ENCODE measurements at regions not wholly inside any gene's neighbourhood (a gene's known extent, or its start where the extent isn't known, plus 50 kb on each side); places are given as distances from the start of the nearest gene placed in this dataset.

DNA sequence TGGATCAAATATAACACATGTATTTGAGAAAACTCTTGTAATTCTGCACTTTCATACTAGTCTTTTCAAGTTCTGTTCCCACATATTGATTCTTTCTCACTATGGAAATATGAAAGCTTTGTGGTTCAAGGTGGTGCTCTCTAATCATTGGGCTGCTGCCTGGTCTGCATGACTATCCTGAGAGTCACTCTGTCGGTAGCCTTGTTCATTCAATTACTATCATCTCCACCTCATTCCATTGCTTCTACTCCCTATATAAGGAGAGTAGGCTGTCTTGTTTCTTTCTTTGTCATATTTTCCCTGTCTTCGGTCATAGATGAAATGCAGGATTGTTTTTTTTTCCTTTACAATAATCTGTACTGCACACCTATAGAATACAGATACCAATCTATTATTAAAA, 341.4 kb upstream of the ACTBL2 start:
- H3K27me3 ChIP-seq (ENCODE audit: insufficient read depth) = no peaks in the 10 kb centered on the region
- H4K20me1 ChIP-seq (ENCODE audit: insufficient read depth) = no peaks in the 10 kb centered on the region
- H3K9me2 ChIP-seq = no peaks in the 10 kb centered on the region
- no peak overlapping the region for H3K4me3 ChIP-seq (ENCODE audit: low read depth in 2 of 2, low read length in 1 of 2)
- peak overlapping the region; percentile 73 to 76; a peak in 3 of 4 replicates for H3K27ac ChIP-seq (ENCODE audit: low read depth in 2 of 2, low read length in 1 of 2)
- CTCF ChIA-PET = no interaction called here
- no peak overlapping the region for H3K4me2 ChIP-seq
- H3K79me2 ChIP-seq (ENCODE audit: insufficient read depth) = no peaks in the 10 kb centered on the region
- peaks cover 13% of the 10 kb centered on the region for H3F3A ChIP-seq (replicated peaks; ENCODE audit: insufficient read depth)
- peaks cover 18% of the 10 kb centered on the region; the same call in 1 of the 2 replicates for H3K9me3 ChIP-seq
- no peak for DNase-seq
- H3K36me3 ChIP-seq (replicated peaks in 1 of 2; ENCODE audit: control insufficient read depth in 1 of 2, insufficient read depth in 2 of 2, low read length in 1 of 2) = peaks cover 0 to 7% of the 10 kb centered on the region in 2 experiments
- peaks cover 0 to 4% of the 10 kb centered on the region in 2 experiments; a peak in 2 of 4 replicates for H3K4me1 ChIP-seq (ENCODE audit: control insufficient read depth in 1 of 2, insufficient read depth in 2 of 2, low read depth in 1 of 2, low read length in 1 of 2)
- 19% methylated on average over 2 of the region's 2 CpGs for WGBS (ENCODE audit: low lambda C conversion rate)
- H3K9ac ChIP-seq = peak overlapping the region; percentile 62
- POLR2A ChIA-PET = no interaction called here
- peak overlapping the region; percentile 12; the same call in 1 of the 2 replicates for H2AFZ ChIP-seq (ENCODE audit: low read depth)
- TF ChIP-seq, protein P1, sequence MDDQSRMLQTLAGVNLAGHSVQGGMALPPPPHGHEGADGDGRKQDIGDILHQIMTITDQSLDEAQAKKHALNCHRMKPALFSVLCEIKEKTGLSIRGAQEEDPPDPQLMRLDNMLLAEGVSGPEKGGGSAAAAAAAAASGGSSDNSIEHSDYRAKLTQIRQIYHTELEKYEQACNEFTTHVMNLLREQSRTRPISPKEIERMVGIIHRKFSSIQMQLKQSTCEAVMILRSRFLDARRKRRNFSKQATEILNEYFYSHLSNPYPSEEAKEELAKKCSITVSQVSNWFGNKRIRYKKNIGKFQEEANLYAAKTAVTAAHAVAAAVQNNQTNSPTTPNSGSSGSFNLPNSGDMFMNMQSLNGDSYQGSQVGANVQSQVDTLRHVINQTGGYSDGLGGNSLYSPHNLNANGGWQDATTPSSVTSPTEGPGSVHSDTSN (IDR thresholded peaks at IDR 0.05) = peak; percentile 63
- TF ChIP-seq, protein P2, sequence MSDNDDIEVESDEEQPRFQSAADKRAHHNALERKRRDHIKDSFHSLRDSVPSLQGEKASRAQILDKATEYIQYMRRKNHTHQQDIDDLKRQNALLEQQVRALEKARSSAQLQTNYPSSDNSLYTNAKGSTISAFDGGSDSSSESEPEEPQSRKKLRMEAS (IDR thresholded peaks at IDR 0.05; ENCODE audit: low read depth) = no peak
- TF ChIP-seq SIN3A (IDR thresholded peaks at IDR 0.05; ENCODE audit: borderline replicate concordance, low read depth, low read length) (no peak), MXI1 (IDR thresholded peaks at IDR 0.05; ENCODE audit: low read depth, low read length) (no peak), POLR2AphosphoS5 (IDR thresholded peaks at IDR 0.05; ENCODE audit: low read depth, low read length) (peak; percentile 14; the same call in 1 of the 2 replicates), NRF1 (IDR thresholded peaks at IDR 0.05; ENCODE audit: low read depth, low read length) (no peak), GABPA (IDR thresholded peaks at IDR 0.05; ENCODE audit: low read depth) (no peak), TAF1 (IDR thresholded peaks at IDR 0.05; ENCODE audit: borderline replicate concordance, low read depth, low read length) (no peak), TEAD4 (IDR thresholded peaks at IDR 0.05; ENCODE audit: borderline replicate concordance, insufficient read depth) (0 out of 2 replicates have a peak, but pooled peaks have one; percentile 24), JUND (IDR thresholded peaks at IDR 0.05) (peak; percentile 54), EZH2phosphoT487 (IDR thresholded peaks at IDR 0.05; ENCODE audit: borderline replicate concordance, low read depth) (no peak), FOXM1 (IDR thresholded peaks at IDR 0.05; ENCODE audit: low read depth) (0 out of 2 replicates have a peak, but pooled peaks have one; percentile 32), RAD21 (IDR thresholded peaks at IDR 0.05; ENCODE audit: low read length) (no peak), YY1 (IDR thresholded peaks at IDR 0.05; ENCODE audit: low read depth) (no peak), EP300 (IDR thresholded peaks at IDR 0.05; ENCODE audit: borderline replicate concordance in 1 of 2, low read depth in 1 of 2, low read length in 1 of 2) (peak in 1 of 2 experiments; percentile 68; a peak in 2 of 4 replicates)
- TF ChIP-seq, protein P3, sequence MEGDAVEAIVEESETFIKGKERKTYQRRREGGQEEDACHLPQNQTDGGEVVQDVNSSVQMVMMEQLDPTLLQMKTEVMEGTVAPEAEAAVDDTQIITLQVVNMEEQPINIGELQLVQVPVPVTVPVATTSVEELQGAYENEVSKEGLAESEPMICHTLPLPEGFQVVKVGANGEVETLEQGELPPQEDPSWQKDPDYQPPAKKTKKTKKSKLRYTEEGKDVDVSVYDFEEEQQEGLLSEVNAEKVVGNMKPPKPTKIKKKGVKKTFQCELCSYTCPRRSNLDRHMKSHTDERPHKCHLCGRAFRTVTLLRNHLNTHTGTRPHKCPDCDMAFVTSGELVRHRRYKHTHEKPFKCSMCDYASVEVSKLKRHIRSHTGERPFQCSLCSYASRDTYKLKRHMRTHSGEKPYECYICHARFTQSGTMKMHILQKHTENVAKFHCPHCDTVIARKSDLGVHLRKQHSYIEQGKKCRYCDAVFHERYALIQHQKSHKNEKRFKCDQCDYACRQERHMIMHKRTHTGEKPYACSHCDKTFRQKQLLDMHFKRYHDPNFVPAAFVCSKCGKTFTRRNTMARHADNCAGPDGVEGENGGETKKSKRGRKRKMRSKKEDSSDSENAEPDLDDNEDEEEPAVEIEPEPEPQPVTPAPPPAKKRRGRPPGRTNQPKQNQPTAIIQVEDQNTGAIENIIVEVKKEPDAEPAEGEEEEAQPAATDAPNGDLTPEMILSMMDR (IDR thresholded peaks at IDR 0.05) = no peak
- TF ChIP-seq, protein P4, sequence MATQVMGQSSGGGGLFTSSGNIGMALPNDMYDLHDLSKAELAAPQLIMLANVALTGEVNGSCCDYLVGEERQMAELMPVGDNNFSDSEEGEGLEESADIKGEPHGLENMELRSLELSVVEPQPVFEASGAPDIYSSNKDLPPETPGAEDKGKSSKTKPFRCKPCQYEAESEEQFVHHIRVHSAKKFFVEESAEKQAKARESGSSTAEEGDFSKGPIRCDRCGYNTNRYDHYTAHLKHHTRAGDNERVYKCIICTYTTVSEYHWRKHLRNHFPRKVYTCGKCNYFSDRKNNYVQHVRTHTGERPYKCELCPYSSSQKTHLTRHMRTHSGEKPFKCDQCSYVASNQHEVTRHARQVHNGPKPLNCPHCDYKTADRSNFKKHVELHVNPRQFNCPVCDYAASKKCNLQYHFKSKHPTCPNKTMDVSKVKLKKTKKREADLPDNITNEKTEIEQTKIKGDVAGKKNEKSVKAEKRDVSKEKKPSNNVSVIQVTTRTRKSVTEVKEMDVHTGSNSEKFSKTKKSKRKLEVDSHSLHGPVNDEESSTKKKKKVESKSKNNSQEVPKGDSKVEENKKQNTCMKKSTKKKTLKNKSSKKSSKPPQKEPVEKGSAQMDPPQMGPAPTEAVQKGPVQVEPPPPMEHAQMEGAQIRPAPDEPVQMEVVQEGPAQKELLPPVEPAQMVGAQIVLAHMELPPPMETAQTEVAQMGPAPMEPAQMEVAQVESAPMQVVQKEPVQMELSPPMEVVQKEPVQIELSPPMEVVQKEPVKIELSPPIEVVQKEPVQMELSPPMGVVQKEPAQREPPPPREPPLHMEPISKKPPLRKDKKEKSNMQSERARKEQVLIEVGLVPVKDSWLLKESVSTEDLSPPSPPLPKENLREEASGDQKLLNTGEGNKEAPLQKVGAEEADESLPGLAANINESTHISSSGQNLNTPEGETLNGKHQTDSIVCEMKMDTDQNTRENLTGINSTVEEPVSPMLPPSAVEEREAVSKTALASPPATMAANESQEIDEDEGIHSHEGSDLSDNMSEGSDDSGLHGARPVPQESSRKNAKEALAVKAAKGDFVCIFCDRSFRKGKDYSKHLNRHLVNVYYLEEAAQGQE (IDR thresholded peaks at IDR 0.05; ENCODE audit: low read depth, low read length) = no peak
- TF ChIP-seq, protein P5, sequence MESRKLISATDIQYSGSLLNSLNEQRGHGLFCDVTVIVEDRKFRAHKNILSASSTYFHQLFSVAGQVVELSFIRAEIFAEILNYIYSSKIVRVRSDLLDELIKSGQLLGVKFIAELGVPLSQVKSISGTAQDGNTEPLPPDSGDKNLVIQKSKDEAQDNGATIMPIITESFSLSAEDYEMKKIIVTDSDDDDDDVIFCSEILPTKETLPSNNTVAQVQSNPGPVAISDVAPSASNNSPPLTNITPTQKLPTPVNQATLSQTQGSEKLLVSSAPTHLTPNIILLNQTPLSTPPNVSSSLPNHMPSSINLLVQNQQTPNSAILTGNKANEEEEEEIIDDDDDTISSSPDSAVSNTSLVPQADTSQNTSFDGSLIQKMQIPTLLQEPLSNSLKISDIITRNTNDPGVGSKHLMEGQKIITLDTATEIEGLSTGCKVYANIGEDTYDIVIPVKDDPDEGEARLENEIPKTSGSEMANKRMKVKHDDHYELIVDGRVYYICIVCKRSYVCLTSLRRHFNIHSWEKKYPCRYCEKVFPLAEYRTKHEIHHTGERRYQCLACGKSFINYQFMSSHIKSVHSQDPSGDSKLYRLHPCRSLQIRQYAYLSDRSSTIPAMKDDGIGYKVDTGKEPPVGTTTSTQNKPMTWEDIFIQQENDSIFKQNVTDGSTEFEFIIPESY (IDR thresholded peaks at IDR 0.05; ENCODE audit: borderline replicate concordance, low read depth) = no peak
- TF ChIP-seq, protein P6, sequence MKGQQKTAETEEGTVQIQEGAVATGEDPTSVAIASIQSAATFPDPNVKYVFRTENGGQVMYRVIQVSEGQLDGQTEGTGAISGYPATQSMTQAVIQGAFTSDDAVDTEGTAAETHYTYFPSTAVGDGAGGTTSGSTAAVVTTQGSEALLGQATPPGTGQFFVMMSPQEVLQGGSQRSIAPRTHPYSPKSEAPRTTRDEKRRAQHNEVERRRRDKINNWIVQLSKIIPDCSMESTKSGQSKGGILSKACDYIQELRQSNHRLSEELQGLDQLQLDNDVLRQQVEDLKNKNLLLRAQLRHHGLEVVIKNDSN (IDR thresholded peaks at IDR 0.05; ENCODE audit: borderline replicate concordance, low read depth) = no peak
- TF ChIP-seq, protein P7, sequence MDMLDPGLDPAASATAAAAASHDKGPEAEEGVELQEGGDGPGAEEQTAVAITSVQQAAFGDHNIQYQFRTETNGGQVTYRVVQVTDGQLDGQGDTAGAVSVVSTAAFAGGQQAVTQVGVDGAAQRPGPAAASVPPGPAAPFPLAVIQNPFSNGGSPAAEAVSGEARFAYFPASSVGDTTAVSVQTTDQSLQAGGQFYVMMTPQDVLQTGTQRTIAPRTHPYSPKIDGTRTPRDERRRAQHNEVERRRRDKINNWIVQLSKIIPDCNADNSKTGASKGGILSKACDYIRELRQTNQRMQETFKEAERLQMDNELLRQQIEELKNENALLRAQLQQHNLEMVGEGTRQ (IDR thresholded peaks at IDR 0.05; ENCODE audit: borderline replicate concordance, low read depth, low read length) = no peak
- TF ChIP-seq, protein P8, sequence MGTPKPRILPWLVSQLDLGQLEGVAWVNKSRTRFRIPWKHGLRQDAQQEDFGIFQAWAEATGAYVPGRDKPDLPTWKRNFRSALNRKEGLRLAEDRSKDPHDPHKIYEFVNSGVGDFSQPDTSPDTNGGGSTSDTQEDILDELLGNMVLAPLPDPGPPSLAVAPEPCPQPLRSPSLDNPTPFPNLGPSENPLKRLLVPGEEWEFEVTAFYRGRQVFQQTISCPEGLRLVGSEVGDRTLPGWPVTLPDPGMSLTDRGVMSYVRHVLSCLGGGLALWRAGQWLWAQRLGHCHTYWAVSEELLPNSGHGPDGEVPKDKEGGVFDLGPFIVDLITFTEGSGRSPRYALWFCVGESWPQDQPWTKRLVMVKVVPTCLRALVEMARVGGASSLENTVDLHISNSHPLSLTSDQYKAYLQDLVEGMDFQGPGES (IDR thresholded peaks at IDR 0.05; ENCODE audit: low read depth, low read length) = no peak
